ENCODE measurements at regions not wholly inside any gene's neighbourhood (a gene's known extent, or its start where the extent isn't known, plus 50 kb on each side); places are given as distances from the start of the nearest gene placed in this dataset.

- Histone ChIP-seq H3K36me3 (ENCODE audit: insufficient read depth, insufficient read length, low read length) (no peaks in the 10 kb centered on the region), H3K4me3 (ENCODE audit: insufficient read length, low read depth) (no peak overlapping the region), H3K9me3 (ENCODE audit: insufficient read depth, low read length) (peaks cover 5% of the 10 kb centered on the region; the same call in 1 of the 2 replicates), H3K4me1 (ENCODE audit: insufficient read depth, insufficient read length) (peaks cover 2% of the 10 kb centered on the region), H3K9ac (ENCODE audit: insufficient read length, low read depth) (no peak overlapping the region), H3K27me3 (ENCODE audit: insufficient read depth, insufficient read length) (no peaks in the 10 kb centered on the region)
- DNase-seq (ENCODE audit: low read depth, low spot score) = no peak
- TF ChIP-seq YY1 (IDR thresholded peaks at IDR 0.05; ENCODE audit: insufficient read depth, insufficient read length) (no peak), ZNF274 (IDR thresholded peaks at IDR 0.05; ENCODE audit: low read depth, low read length) (no peak), SUZ12 (IDR thresholded peaks at IDR 0.05; ENCODE audit: extremely low read depth, insufficient read depth, insufficient read length) (no peak)
These were observed 74.7 kb upstream of the PLPP4 start for GRCh38 chr10:120382360-120382759.

GRCh38 chr10:120385992-120386391, 71.0 kb upstream of the PLPP4 start:
- Histone ChIP-seq H3K4me3 (ENCODE audit: insufficient read length, low read depth) (no peak overlapping the region), H3K4me1 (ENCODE audit: insufficient read depth, insufficient read length) (peaks cover 2% of the 10 kb centered on the region), H3K9ac (ENCODE audit: insufficient read length, low read depth) (no peak overlapping the region), H3K27me3 (ENCODE audit: insufficient read depth, insufficient read length) (no peaks in the 10 kb centered on the region), H3K9me3 (ENCODE audit: insufficient read depth, low read length) (no peaks in the 10 kb centered on the region), H3K36me3 (ENCODE audit: insufficient read depth, insufficient read length, low read length) (no peaks in the 10 kb centered on the region)
- no peak for DNase-seq (ENCODE audit: low read depth, low spot score)
- TF ChIP-seq YY1 (IDR thresholded peaks at IDR 0.05; ENCODE audit: insufficient read depth, insufficient read length) (no peak), ZNF274 (IDR thresholded peaks at IDR 0.05; ENCODE audit: low read depth, low read length) (no peak), SUZ12 (IDR thresholded peaks at IDR 0.05; ENCODE audit: extremely low read depth, insufficient read depth, insufficient read length) (no peak)

GRCh38 chr10:120386896-120387295, 70.1 kb upstream of the PLPP4 start:
- TF ChIP-seq YY1 (IDR thresholded peaks at IDR 0.05; ENCODE audit: insufficient read depth, insufficient read length) = no peak
- no peak for TF ChIP-seq ZNF274 (IDR thresholded peaks at IDR 0.05; ENCODE audit: low read depth, low read length)
- TF ChIP-seq SUZ12 (IDR thresholded peaks at IDR 0.05; ENCODE audit: extremely low read depth, insufficient read depth, insufficient read length) = no peak
- no peak for DNase-seq (ENCODE audit: low read depth, low spot score)
- H3K9ac ChIP-seq (ENCODE audit: insufficient read length, low read depth) = no peak overlapping the region

GRCh38 chr10:120387326-120387725, 69.7 kb upstream of the PLPP4 start:
- H3K9ac ChIP-seq (ENCODE audit: insufficient read length, low read depth) = no peak overlapping the region
- H3K4me1 ChIP-seq (ENCODE audit: insufficient read depth, insufficient read length) = no peaks in the 10 kb centered on the region

More at GRCh38 chr10:120386896-120387295, 70.1 kb upstream of the PLPP4 start:
- H3K36me3 ChIP-seq (ENCODE audit: insufficient read depth, insufficient read length, low read length) = no peaks in the 10 kb centered on the region
- no peak overlapping the region for H3K4me3 ChIP-seq (ENCODE audit: insufficient read length, low read depth)
- H3K4me1 ChIP-seq (ENCODE audit: insufficient read depth, insufficient read length) = peaks cover 2% of the 10 kb centered on the region
- H3K27me3 ChIP-seq (ENCODE audit: insufficient read depth, insufficient read length) = no peaks in the 10 kb centered on the region
- no peaks in the 10 kb centered on the region for H3K9me3 ChIP-seq (ENCODE audit: insufficient read depth, low read length)

GRCh38 chr10:120392245-120392644, 64.8 kb upstream of the PLPP4 start:
- no peaks in the 10 kb centered on the region for H3K27me3 ChIP-seq (ENCODE audit: insufficient read depth, insufficient read length)
- no peak overlapping the region for H3K4me3 ChIP-seq (ENCODE audit: insufficient read length, low read depth)
- no peaks in the 10 kb centered on the region for H3K36me3 ChIP-seq (ENCODE audit: insufficient read depth, insufficient read length, low read length)
- DNase-seq (ENCODE audit: low read depth, low spot score) = no peak
- no peak overlapping the region for H3K9ac ChIP-seq (ENCODE audit: insufficient read length, low read depth)
- no peaks in the 10 kb centered on the region for H3K9me3 ChIP-seq (ENCODE audit: insufficient read depth, low read length)
- H3K4me1 ChIP-seq (ENCODE audit: insufficient read depth, insufficient read length) = no peaks in the 10 kb centered on the region
- TF ChIP-seq SUZ12 (IDR thresholded peaks at IDR 0.05; ENCODE audit: extremely low read depth, insufficient read depth, insufficient read length) = no peak
- TF ChIP-seq YY1 (IDR thresholded peaks at IDR 0.05; ENCODE audit: insufficient read depth, insufficient read length) = no peak
- no peak for TF ChIP-seq ZNF274 (IDR thresholded peaks at IDR 0.05; ENCODE audit: low read depth, low read length)

More at GRCh38 chr10:120387326-120387725, 69.7 kb upstream of the PLPP4 start:
- no peaks in the 10 kb centered on the region for H3K9me3 ChIP-seq (ENCODE audit: insufficient read depth, low read length)
- no peaks in the 10 kb centered on the region for H3K36me3 ChIP-seq (ENCODE audit: insufficient read depth, insufficient read length, low read length)
- DNase-seq (ENCODE audit: low read depth, low spot score) = no peak
- H3K4me3 ChIP-seq (ENCODE audit: insufficient read length, low read depth) = no peak overlapping the region
- no peaks in the 10 kb centered on the region for H3K27me3 ChIP-seq (ENCODE audit: insufficient read depth, insufficient read length)
- TF ChIP-seq SUZ12 (IDR thresholded peaks at IDR 0.05; ENCODE audit: extremely low read depth, insufficient read depth, insufficient read length) = no peak
- TF ChIP-seq ZNF274 (IDR thresholded peaks at IDR 0.05; ENCODE audit: low read depth, low read length) = no peak
- no peak for TF ChIP-seq YY1 (IDR thresholded peaks at IDR 0.05; ENCODE audit: insufficient read depth, insufficient read length)

GRCh38 chr10:120392671-120393079, 64.4 kb upstream of the PLPP4 start:
- no peak for TF ChIP-seq YY1 (IDR thresholded peaks at IDR 0.05; ENCODE audit: insufficient read depth, insufficient read length)
- TF ChIP-seq SUZ12 (IDR thresholded peaks at IDR 0.05; ENCODE audit: extremely low read depth, insufficient read depth, insufficient read length) = no peak
- TF ChIP-seq ZNF274 (IDR thresholded peaks at IDR 0.05; ENCODE audit: low read depth, low read length) = no peak
- Histone ChIP-seq H3K27me3 (ENCODE audit: insufficient read depth, insufficient read length) (no peaks in the 10 kb centered on the region), H3K36me3 (ENCODE audit: insufficient read depth, insufficient read length, low read length) (no peaks in the 10 kb centered on the region), H3K9ac (ENCODE audit: insufficient read length, low read depth) (no peak overlapping the region), H3K4me1 (ENCODE audit: insufficient read depth, insufficient read length) (no peaks in the 10 kb centered on the region), H3K4me3 (ENCODE audit: insufficient read length, low read depth) (no peak overlapping the region), H3K9me3 (ENCODE audit: insufficient read depth, low read length) (no peaks in the 10 kb centered on the region)
- DNase-seq (ENCODE audit: low read depth, low spot score) = no peak

- TF ChIP-seq SUZ12 (IDR thresholded peaks at IDR 0.05; ENCODE audit: extremely low read depth, insufficient read depth, insufficient read length) (no peak), YY1 (IDR thresholded peaks at IDR 0.05; ENCODE audit: insufficient read depth, insufficient read length) (no peak), ZNF274 (IDR thresholded peaks at IDR 0.05; ENCODE audit: low read depth, low read length) (no peak)
- Histone ChIP-seq H3K9ac (ENCODE audit: insufficient read length, low read depth) (no peak overlapping the region), H3K27me3 (ENCODE audit: insufficient read depth, insufficient read length) (no peaks in the 10 kb centered on the region), H3K4me1 (ENCODE audit: insufficient read depth, insufficient read length) (no peaks in the 10 kb centered on the region), H3K36me3 (ENCODE audit: insufficient read depth, insufficient read length, low read length) (no peaks in the 10 kb centered on the region), H3K4me3 (ENCODE audit: insufficient read length, low read depth) (no peak overlapping the region), H3K9me3 (ENCODE audit: insufficient read depth, low read length) (0 out of 2 replicates have a peak, but pooled peaks cover 8% of the 10 kb centered on the region)
- DNase-seq (ENCODE audit: low read depth, low spot score) = no peak
These were observed 62.6 kb upstream of the PLPP4 start for GRCh38 chr10:120394446-120394845.
